GM12891 (cell line): ENCODE measurements at regions not wholly inside any gene's neighbourhood (a gene's known extent, or its start where the extent isn't known, plus 50 kb on each side); places are given as distances from the start of the nearest gene placed in this dataset.

ENCODE experiments used
- DNase-seq: peaks from one replicate; pipeline ENCODE4 v3.0.0; 2011; ENCODE audit warnings: low spot score; ENCODE audit not compliant: insufficient read length
- FAIRE-seq: peaks from 2 replicates; lab custom pipeline; 2011; peaks lifted over from hg19 to GRCh38; lab: Jason Lieb, UNC
- PAX5 ChIP-seq: IDR thresholded peaks from 2 replicates; pipeline ENCODE4 v1.6.1; 2011; ENCODE audit warnings: low read length, moderate library complexity, mild to moderate bottlenecking; ENCODE audit not compliant: insufficient read depth, severe bottlenecking
- POLR2A ChIP-seq: IDR thresholded peaks from 2 replicates; pipeline ENCODE4 v1.6.1; 2011; ENCODE audit warnings: low read depth, low read length, control low read depth
- POLR2AphosphoS5 ChIP-seq: IDR thresholded peaks from 2 replicates; pipeline ENCODE4 v1.6.1; 2011; ENCODE audit warnings: low read depth, low read length, control low read depth
- POU2F2 ChIP-seq: IDR thresholded peaks from 2 replicates; pipeline ENCODE4 v1.6.1; 2011; ENCODE audit warnings: low read depth, mild to moderate bottlenecking, control low read depth, low read length, moderate library complexity
- SPI1 ChIP-seq: IDR thresholded peaks from 2 replicates; pipeline ENCODE4 v1.6.1; 2011; ENCODE audit warnings: low read depth, low read length, control low read depth
- TAF1 ChIP-seq: IDR thresholded peaks from 2 replicates; pipeline ENCODE4 v1.6.1; 2011; ENCODE audit warnings: low read depth, low read length, control low read depth

DNA sequence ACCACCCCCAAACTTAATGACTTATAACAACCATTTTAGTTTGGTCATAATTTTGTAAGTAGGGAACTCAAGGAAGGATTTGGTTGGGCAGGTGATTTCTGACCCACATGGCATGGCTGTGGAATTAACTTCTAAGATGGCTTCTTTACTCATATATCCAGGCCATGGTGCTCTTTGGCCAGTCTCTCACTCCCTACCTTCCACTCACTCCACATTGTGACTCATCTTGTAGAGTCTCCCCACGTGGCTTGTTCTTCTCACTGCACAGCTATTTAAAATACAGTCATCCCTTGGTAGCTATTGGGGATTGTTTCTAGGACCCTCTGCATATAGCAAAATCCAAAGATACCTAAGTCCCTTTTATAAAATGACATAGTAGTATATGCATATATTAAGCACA is 76.6 kb upstream of the MAST4 start:
- no peak for FAIRE-seq
- no peak for DNase-seq
- TF ChIP-seq SPI1: no peak

DNA sequence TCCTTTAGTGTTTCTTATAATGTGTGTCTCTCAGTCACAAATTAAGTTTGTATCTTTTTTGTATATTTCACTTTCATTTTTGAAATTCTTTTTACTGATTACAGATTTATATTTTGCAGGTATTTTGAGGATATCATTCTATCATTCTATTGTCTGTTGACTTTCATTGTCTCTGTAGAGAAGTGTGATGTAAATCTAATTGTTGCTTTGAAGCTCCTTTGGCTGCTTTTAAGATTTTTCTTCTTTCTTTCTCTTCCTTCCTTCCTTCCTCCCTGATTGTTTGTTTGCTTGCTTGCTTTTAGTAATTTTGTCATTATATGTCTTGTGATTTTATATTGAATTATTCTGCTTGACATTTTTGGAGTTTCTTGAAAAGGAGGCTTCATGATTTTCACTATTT is 75.3 kb upstream of the MAST4 start:
- no peak for FAIRE-seq
- DNase-seq: no peak
- TF ChIP-seq TAF1 (no peak), POU2F2 (no peak), PAX5 (no peak), SPI1 (no peak)

DNA sequence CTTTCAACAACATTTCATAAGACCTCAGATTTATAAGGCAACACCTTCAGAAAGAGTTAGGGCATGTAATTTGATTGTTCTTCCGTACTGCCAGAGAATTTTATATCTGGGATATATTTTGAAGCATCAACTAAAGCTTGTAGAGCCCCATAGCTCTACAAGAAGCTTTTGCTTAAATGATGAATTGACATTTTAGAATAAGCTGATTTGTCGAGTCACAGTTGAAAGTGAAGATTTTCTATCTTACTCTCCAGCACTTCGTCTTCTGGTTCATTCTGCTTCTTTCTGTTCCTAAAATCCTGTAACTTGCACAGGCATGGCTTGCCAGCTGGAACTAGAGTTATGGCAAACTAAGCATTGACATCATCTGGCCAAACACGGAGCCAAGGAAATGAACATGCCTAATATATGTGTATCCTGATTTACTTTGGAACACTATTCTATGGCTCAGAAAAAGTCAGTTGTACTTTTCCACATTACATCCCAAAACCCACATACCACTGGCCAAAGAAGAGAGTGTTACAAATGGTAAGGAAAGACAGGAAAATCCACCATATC is 68.6 kb upstream of the MAST4 start:
- TF ChIP-seq POU2F2 (no peak), PAX5 (no peak), POLR2AphosphoS5 (no peak), POLR2A (no peak), TAF1 (no peak), SPI1 (no peak)
- FAIRE-seq (no peak), DNase-seq (no peak)

DNA sequence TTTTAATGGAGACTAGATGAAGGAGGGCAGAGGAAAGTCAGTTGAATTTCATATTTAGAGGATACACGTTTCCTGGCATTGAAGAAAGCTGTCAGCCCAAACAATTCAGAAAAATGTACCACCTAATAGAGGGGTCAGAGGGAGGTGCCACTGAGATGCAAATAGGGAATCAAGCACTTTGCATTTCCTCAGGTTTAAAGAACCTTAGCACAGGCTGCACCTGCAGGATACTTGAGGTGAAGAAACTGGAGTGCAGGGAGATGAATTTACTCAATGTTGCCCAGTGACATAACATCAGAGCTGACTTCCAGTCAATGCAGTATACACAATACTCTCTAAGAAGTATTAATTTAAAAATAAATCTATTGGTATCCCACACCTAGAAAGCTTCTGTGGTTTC is 67.0 kb upstream of the MAST4 start:
- no peak for DNase-seq
- TF ChIP-seq SPI1: no peak
- no peak for TF ChIP-seq POLR2AphosphoS5
- TF ChIP-seq POU2F2: no peak
- TF ChIP-seq PAX5: no peak
- no peak for TF ChIP-seq POLR2A
- no peak for TF ChIP-seq TAF1
- no peak for FAIRE-seq

DNA sequence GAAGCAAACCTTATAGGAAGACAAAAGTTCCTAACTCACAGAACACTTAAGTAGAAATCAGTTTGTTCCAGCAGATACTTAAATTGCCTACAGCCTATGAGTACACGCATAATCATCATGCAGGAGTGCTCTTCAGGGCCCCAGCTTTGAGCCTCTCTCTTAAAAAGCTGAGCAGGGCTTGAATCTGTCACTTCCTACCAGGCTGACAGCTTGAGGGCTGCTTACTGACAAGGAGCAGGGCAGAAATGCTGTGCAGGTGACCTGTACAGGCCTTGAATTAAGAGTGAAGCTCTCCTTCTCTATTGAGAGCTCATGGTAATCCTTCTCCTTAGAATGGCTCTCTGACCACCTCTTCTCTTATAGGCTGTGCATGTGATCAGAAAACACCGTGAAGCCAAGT is 66.5 kb upstream of the MAST4 start:
- FAIRE-seq (no peak), DNase-seq (no peak)
- TF ChIP-seq TAF1 (no peak), POU2F2 (no peak), PAX5 (no peak), POLR2AphosphoS5 (no peak), SPI1 (no peak), POLR2A (no peak)

DNA sequence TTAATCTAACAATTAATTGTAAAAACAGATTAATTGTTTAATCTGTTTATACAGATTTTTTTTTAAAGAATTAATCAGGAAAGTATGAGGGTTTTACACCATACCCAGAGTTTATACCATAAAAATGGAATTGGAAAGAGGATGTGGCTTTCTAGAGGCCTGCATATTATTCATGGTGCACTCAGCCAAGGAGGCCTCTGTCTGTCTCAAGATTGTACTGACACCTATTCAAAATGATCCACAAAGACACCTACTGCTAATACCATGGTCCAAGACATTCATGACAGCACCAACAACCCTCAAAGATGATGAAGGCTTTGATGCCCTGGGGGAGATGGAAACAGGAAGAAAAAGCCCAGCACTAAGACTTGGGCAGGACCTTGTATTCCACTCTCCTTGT is 58.1 kb upstream of the MAST4 start:
- no peak for TF ChIP-seq POLR2A
- no peak for TF ChIP-seq TAF1
- TF ChIP-seq POLR2AphosphoS5: no peak
- TF ChIP-seq SPI1: no peak
- no peak for TF ChIP-seq PAX5
- no peak for TF ChIP-seq POU2F2
- FAIRE-seq: no peak
- no peak for DNase-seq

DNA sequence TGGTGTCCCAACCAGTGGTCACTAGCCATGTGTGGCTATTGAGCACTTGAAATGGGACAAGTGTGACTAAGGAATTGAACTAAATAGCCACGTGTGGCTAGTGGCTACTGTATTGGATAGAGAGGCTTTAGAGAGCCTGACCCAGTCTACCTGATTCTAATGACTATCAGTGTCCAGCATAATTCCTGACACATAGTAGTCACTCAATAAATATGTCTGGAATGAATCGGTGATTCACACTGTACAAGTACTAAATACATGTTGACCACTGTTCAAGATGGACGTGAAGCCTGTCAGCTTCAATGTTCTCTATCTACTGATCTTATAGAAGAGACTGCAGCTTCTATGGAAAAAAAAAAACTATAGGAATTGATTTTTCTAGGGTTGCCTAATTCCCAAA is 57.7 kb upstream of the MAST4 start:
- no peak for DNase-seq
- no peak for FAIRE-seq
- TF ChIP-seq TAF1 (no peak), POLR2AphosphoS5 (no peak), PAX5 (no peak), POU2F2 (no peak), POLR2A (no peak), SPI1 (no peak)

DNA sequence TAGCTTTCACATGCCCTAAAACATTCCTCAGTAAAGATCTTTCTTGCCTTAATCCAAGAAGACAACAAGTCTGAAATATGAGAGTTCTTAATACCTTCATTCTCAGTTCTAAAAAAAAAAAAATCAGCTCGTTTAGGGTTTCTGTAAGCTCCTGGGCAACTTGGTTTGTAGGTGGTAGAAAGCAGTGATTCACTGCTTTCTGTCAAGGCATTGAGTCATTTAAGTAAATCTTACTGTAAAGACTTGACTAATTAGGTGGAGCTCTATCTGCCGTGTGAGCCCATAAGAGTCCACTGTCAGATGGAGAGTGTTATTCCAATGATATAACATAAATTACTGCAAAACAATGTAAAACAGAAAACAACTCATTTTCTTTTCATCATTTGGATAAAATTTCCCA is 56.1 kb upstream of the MAST4 start:
- FAIRE-seq: no peak
- no peak for DNase-seq
- no peak for TF ChIP-seq TAF1
- no peak for TF ChIP-seq POLR2AphosphoS5
- TF ChIP-seq SPI1: no peak
- no peak for TF ChIP-seq POLR2A
- no peak for TF ChIP-seq PAX5
- TF ChIP-seq POU2F2: no peak

DNA sequence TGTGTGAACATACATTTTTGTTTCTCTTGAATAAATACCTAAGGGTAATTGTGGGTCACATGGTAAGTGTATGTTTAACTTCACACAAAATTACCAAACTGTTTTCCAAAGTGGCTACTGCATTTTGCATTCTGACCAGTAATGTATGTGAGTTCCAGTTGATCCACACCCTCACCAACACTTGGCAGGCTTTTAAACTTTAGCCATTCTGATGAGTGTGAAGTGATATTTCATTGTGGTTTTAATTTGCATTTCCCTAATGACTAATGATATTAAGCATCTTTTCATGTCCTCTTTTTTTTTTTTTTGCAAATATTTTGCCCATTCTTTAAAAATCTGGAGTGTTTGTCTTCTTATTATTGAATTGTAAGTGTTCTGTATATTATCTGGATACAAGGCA is 53.5 kb upstream of the MAST4 start:
- DNase-seq: no peak
- no peak for FAIRE-seq
- no peak for TF ChIP-seq POLR2AphosphoS5
- TF ChIP-seq SPI1: no peak
- no peak for TF ChIP-seq POLR2A
- TF ChIP-seq TAF1: no peak
- no peak for TF ChIP-seq PAX5
- TF ChIP-seq POU2F2: no peak
